ENCODE measurements at regions not wholly inside any gene's neighbourhood (a gene's known extent, or its start where the extent isn't known, plus 50 kb on each side); places are given as distances from the start of the nearest gene placed in this dataset.

- no peak for TF ChIP-seq CTCF (IDR thresholded peaks at IDR 0.05; ENCODE audit: insufficient read depth, low read depth, low read length)
- no peak overlapping the region for H3K4me3 ChIP-seq (ENCODE audit: low read depth, low read length)
- no peak for DNase-seq (ENCODE audit: low read depth)
These were observed 158.1 kb downstream of the TTC32 start for GRCh38 chr2:19743641-19744040.

GRCh38 chr2:19742872-19743271 lies 158.9 kb downstream of the TTC32 start:
- DNase-seq (ENCODE audit: low read depth) = no peak
- H3K4me3 ChIP-seq (ENCODE audit: low read depth, low read length) = no peak overlapping the region
- TF ChIP-seq CTCF (IDR thresholded peaks at IDR 0.05; ENCODE audit: insufficient read depth, low read depth, low read length) = no peak

DNA sequence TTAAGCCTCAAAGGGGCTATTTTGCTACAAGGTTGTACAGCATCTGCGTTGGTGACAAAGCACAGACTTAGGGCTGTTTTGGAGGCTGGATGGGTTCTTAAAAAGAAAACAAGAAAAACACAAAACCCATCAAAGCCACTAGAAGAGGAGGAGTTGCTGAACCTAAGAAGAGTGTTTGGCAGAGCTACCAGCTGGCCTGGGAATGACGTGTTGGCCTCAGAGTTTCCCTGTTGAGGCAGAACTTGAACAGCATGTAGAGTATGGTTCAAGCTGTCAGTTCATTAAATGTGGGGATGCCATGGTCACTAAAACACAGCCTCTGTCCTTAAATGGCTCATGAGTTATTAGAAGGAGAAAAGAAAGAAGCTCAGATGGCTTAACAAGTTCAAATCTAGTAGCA lies 162.5 kb downstream of the TTC32 start:
- H3K4me3 ChIP-seq (ENCODE audit: low read depth, low read length) = no peak overlapping the region
- no peak for DNase-seq (ENCODE audit: low read depth)
- no peak for TF ChIP-seq CTCF (IDR thresholded peaks at IDR 0.05; ENCODE audit: insufficient read depth, low read depth, low read length)

- DNase-seq (ENCODE audit: low read depth) = peak; percentile 20
- no peak for TF ChIP-seq CTCF (IDR thresholded peaks at IDR 0.05; ENCODE audit: insufficient read depth, low read depth, low read length)
These were observed 163.1 kb downstream of the TTC32 start for GRCh38 chr2:19738707-19739106.

DNA sequence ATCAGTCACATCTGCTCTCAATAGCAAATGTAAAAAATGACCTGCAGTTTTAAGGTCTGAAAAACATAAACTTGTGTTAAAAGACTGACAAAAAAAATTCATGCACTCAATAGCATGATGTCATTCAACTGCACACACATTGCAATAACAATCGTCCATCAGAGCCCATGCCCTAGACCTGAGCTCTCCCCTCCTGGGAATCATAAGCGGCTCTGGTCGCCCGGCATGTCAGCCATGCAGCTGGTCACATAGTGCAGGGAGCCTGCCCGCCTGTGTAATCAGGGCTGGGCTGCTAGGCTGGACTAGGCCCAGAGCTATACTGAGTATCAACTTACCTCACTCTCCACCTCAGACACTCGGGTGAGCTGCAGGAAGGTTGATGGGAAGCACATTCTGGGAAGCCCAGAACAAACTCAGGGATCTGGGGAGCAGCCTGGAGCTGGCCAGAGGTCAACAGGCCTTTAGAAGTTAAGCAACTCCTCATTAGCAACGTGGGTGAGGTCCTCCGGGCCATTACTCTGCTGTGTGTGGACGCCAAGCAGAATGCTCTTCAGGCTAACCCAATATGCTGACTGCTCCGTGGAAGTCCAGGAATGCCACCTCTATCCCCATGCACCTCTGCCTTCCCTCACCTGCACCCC lies 165.5 kb downstream of the TTC32 start:
- no peak for TF ChIP-seq CTCF (IDR thresholded peaks at IDR 0.05; ENCODE audit: insufficient read depth, low read depth, low read length)
- peak; percentile 26 for DNase-seq (ENCODE audit: low read depth)
- H3K4me3 ChIP-seq (ENCODE audit: low read depth, low read length) = no peak overlapping the region

More at GRCh38 chr2:19738707-19739106, 163.1 kb downstream of the TTC32 start:
- no peak overlapping the region for H3K4me3 ChIP-seq (ENCODE audit: low read depth, low read length)

GRCh38 chr2:19733951-19734425 lies 167.8 kb downstream of the TTC32 start:
- no peak overlapping the region for H3K4me3 ChIP-seq (ENCODE audit: low read depth, low read length)
- no peak for TF ChIP-seq CTCF (IDR thresholded peaks at IDR 0.05; ENCODE audit: insufficient read depth, low read depth, low read length)
- DNase-seq (ENCODE audit: low read depth) = peak; percentile 76

GRCh38 chr2:19733390-19733789 lies 168.4 kb downstream of the TTC32 start:
- H3K4me3 ChIP-seq (ENCODE audit: low read depth, low read length) = no peak overlapping the region

More at GRCh38 chr2:19733390-19733789, 168.4 kb downstream of the TTC32 start:
- no peak for TF ChIP-seq CTCF (IDR thresholded peaks at IDR 0.05; ENCODE audit: insufficient read depth, low read depth, low read length)
- DNase-seq (ENCODE audit: low read depth) = no peak

All from fibroblast of villous mesenchyme (primary cell).